GM08714 (cell line): ENCODE measurements at regions not wholly inside any gene's neighbourhood (a gene's known extent, or its start where the extent isn't known, plus 50 kb on each side); places are given as distances from the start of the nearest gene placed in this dataset.
"Not testable (repeated sequence)": the region's sequence is repeated elsewhere in the genome, so short reads cannot be mapped to it uniquely, and the experiment has no call there.

Experiments used
- H3K4me3 ChIP-seq: fragments of 200-500 bp; sonication (Bioruptor generic); 2 replicates; pipeline ENCODE4 v1.5.1; 2014; ENCODE audit warnings: mild to moderate bottlenecking, low read length, inconsistent platforms
- ZNF274 ChIP-seq: IDR thresholded peaks from 2 replicates; pipeline ENCODE4 v1.6.1; 2012; ENCODE audit warnings: mild to moderate bottlenecking, low read depth, low read length

GRCh38 chr13:87986639-87987250, 315.6 kb downstream of the SLITRK5 start:
- no peak for TF ChIP-seq ZNF274
- H3K4me3 ChIP-seq: no peak overlapping the region

DNA sequence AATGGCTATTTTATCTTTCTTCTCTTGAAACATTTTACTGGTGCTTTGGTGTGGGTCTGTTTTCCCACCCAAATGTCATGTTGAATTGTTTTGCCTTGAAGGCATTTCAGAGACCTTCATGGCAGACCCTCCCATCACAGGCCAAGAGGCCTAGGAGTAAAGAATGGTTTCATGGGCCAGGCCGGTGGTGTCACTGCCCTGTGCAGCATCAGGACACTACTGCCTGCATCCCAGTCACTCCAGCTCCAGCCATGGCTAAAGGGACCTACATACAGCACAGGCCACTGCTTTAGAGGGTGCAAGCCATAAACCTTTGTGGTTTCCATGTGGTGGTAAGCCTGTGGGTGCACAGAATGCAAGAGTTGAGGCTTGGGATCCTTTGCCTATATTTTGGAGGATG, 326.9 kb downstream of the SLITRK5 start:
- no peak for TF ChIP-seq ZNF274
- no peak overlapping the region for H3K4me3 ChIP-seq

DNA sequence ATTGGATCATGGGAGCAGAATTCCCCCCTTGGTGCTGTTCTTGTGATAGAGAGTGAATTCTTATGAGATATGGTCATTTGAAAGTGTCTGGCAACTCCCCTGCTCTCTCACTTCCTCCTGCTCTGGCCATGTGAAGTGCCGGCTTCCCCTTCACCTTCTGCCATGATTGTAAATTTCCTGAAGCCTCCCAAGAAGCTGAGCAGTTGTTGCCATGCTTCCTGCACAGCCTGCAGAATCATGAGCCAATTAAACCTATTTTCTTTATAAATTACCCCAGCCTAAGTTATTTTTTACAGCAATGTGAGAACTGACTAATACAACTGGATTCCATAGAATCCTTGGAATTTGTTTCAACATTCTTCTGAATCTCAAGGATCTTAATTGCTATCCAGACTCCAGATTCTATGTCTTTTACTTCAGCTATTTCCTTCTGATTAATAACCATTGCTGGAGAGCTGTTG, 328.1 kb downstream of the SLITRK5 start:
- TF ChIP-seq ZNF274: no peak
- no peak overlapping the region for H3K4me3 ChIP-seq

DNA sequence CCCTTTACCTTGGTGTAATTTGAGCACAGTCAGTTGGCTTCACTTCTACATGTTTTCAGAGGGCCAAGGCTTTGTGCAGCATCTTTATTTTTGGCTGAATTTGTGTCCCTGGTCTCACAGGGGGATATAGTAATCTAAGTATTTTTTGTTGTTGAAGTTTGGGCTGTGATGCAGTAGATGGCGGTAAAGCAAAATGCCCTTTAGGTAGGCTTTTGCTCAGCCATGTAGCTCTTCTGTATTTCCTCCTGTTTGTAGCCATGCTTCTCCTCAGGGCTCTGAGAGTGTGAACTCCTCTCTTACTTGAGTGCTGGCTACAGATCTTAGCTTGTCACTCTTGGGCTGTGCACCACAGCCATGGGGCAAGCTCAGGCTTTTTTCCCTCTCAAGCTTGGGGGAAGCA, 328.6 kb downstream of the SLITRK5 start:
- H3K4me3 ChIP-seq: no peak overlapping the region
- no peak for TF ChIP-seq ZNF274

- no peak overlapping the region for H3K4me3 ChIP-seq
- no peak for TF ChIP-seq ZNF274
Observed at GRCh38 chr13:88000239-88000638, 329.1 kb downstream of the SLITRK5 start.

- no peak overlapping the region for H3K4me3 ChIP-seq
- TF ChIP-seq ZNF274: no peak
Observed at GRCh38 chr13:88000787-88001186, 329.6 kb downstream of the SLITRK5 start.

DNA sequence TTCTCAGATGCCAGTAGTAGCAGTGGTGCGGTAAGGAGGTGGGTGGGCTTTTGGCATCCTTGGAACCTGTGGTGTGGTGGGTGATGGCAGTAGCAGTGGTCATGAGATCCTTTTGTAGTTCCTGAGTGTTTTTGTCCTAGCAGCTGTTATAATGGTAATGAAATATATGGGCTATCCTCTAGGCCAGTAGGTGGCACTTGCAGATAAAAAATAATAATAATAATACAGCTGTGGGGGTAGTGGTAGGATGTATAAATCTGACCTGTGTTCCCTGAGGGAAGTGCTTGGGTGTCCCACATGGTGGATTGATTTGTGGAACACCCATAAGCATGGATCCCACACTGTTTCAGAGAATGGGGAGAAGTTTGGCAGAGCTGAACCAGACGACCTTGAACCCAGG, 334.0 kb downstream of the SLITRK5 start:
- no peak overlapping the region for H3K4me3 ChIP-seq
- TF ChIP-seq ZNF274: no peak

DNA sequence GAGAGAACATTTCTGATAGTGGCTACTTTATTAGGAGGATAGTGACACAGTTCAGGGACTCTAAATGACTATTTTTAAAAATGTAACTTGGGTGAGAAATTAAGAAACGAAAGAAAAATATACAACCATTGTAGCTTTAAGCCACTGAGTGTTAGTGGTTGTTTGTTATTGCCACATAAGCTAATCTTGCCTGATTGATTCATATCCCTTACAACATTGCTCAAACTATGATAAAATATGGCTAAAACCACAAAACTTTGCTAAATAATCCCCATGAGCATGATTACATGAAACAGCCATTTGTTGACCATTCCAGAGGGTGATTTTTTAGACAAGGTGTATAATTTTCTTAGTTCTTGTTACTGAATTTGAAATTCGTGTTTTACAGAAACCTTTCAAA, 343.4 kb downstream of the SLITRK5 start:
- no peak overlapping the region for H3K4me3 ChIP-seq
- TF ChIP-seq ZNF274: no peak

DNA sequence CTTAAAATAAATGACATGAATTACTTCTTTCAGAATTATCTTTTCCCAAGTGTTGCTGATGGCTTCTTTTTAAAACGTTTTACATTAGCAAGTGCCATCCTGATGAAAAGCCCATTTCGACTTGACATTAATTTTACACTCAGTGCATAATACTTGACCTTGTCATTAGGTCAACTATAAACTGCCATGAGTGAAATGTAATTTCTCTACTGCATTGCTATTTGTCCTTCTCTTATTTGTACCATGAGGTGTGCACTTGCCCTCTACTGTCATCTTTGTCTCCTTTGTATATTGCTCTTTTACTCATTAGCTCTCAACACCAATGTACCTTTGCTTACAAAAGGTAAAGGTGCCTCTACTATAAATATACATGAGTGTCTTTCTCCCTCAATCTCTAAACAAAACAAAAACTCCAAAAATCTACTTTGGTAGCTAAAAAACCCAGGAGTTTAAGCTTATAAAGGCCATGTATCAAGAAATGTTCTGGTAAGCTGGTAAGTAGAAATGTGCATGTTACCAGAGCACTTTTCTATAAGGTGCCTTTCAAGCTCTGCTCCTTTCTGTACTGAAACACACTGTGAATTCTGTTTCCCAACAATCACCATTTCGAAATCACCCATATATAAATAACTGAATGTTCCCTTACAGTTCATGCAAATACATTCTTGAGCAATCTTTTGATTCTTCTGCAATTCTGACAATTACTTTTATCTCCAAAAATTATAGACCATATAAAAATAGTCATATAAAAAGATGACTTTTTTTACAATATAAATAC, 351.4 kb downstream of the SLITRK5 start:
- H3K4me3 ChIP-seq: no peak overlapping the region
- no peak for TF ChIP-seq ZNF274

DNA sequence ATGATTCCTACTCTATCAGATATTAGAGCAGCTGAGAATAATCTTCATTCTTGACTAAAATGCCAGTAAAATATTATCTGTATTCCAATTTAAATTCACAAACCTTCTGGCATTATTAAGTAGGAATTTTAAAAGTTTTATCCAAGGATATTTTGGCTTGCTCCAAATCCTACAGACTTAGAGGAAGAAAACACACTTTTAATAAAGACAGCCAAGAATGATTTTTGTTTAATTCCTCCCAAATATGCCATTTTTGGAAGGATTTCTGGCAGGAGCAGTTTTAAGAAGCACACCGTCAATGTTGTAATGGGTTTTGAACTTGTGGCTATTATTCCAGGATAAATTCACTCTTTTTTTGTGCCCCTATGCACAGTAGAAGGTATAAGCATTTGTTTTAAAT, 355.1 kb downstream of the SLITRK5 start:
- TF ChIP-seq ZNF274: no peak
- no peak overlapping the region for H3K4me3 ChIP-seq

DNA sequence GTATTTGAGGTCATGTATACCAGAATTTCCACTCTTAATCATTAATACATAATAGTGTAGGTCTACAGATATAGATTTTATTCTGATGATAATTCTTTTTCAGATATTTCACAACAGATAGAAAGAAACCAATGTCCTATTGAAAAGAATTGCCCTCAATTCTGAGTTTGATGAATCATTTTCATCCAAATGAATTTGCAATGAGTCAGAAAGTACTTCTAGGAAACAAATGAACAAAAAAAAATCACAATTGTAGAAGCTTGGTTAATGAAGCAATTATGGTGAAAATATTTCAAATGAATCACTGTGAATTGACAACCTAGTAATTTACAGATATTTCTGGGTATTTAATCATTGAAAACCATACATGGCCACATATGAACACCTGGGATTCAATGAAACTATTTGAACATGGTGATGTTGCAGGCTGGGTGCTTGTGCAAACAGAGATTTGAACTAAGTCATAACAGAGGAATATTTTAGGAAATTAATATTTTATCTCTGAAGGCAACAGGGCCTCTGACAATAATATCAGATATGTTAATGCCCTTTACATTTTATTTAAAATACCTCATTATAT, 360.9 kb downstream of the SLITRK5 start:
- TF ChIP-seq ZNF274: no peak
- H3K4me3 ChIP-seq: no peak overlapping the region

DNA sequence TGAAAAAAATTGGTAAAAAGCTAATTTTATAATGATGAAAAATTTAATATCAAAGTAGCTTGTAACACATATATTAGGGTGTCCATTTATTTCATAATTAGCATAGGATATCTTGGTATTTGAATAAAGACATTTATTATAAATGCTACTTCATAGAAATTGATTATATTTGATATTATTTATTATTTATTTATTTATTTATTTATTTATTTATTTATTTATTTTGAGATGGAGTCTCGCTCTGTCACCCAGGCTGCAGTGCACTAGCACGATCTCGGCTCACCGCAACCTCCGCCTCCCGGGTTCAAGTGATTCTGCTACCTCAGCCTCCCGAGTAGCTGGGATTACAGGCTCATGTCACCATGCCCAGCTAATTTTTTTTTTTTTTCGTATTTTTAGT, 365.0 kb downstream of the SLITRK5 start:
- H3K4me3 ChIP-seq: not testable (repeated sequence)

DNA sequence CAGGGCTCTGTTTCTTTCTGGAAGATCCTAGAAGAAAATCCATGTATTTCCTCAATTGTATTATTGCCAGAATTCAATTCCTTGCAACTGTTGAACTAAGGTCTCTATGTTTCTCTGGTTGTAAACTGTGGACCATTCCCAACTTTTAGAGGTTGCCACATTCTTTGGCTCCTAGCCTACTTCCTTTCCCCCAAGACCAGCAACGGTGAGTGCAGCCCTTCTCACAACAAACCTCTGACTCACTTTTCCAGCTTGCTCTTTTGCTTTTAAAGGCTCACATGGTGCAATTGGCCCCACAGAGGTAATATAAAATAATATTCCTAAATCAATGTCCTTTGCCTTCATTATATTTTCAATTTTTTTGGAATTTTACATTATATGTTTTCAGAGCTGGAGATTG, 371.3 kb downstream of the SLITRK5 start:
- no peak for TF ChIP-seq ZNF274

DNA sequence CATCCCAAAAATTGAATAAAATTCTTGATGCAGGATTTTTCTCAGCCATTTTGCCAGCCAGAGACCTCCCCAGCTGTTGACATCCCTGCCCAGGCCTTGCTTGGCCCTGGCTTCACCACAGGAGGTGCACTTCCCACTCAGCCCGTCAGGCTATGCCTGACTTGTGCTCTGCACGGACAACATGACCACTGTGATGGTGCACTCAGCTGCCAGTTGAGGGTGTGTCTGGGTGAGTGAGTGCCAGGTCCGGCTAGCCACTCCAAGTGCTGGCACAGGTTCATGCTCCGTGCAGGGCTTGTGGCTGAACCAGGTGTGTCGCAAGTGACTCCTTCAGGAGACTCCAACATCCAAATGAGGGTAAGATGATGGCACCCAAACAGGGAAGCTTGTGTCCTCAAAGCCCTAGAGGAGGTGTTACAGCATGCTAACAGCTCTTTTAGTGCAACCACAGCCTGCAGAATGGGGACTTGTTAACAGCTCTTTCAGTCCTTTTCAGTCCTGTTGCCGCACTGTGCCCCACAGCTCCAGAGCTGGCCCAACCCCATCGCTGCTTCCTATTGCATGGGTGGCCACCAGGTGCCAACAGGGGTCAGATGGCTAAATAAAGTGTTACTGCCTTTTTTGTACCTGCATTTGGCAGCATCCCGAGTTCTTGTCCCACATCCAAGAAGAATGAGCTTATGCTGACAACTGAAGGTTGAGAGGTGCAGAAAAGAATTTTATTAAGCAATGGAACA, 380.7 kb downstream of the SLITRK5 start:
- TF ChIP-seq ZNF274: no peak
- H3K4me3 ChIP-seq: no peak overlapping the region

More for the DNA sequence above, 371.3 kb downstream of the SLITRK5 start:
- H3K4me3 ChIP-seq: no peak overlapping the region
